ENCODE measurements at regions not wholly inside any gene's neighbourhood (a gene's known extent, or its start where the extent isn't known, plus 50 kb on each side); places are given as distances from the start of the nearest gene placed in this dataset.

GRCh38 chr3:78177780-78178179 lies 1137.9 kb downstream of the ROBO2 start:
- H3K36me3 ChIP-seq (ENCODE audit: control insufficient read depth, insufficient read depth, low read length) = no peaks in the 10 kb centered on the region
- no peak for DNase-seq (ENCODE audit: low read depth)
- no peak for TF ChIP-seq CTCF (IDR thresholded peaks at IDR 0.05; ENCODE audit: insufficient read depth, low read length, poor library complexity, severe bottlenecking)
- H3K4me3 ChIP-seq (ENCODE audit: low read depth, low read length) = no peak overlapping the region
- H3K27me3 ChIP-seq (ENCODE audit: control insufficient read depth, insufficient read depth, low read length) = no peaks in the 10 kb centered on the region

GRCh38 chr3:78178209-78178608 lies 1138.3 kb downstream of the ROBO2 start:
- Histone ChIP-seq H3K36me3 (ENCODE audit: control insufficient read depth, insufficient read depth, low read length) (no peaks in the 10 kb centered on the region), H3K27me3 (ENCODE audit: control insufficient read depth, insufficient read depth, low read length) (no peaks in the 10 kb centered on the region)
- no peak for TF ChIP-seq CTCF (IDR thresholded peaks at IDR 0.05; ENCODE audit: insufficient read depth, low read length, poor library complexity, severe bottlenecking)

GRCh38 chr3:78178740-78179363 lies 1139.0 kb downstream of the ROBO2 start:
- no peaks in the 10 kb centered on the region for H3K27me3 ChIP-seq (ENCODE audit: control insufficient read depth, insufficient read depth, low read length)
- no peak for DNase-seq (ENCODE audit: low read depth)
- H3K4me3 ChIP-seq (ENCODE audit: low read depth, low read length) = no peak overlapping the region
- no peaks in the 10 kb centered on the region for H3K36me3 ChIP-seq (ENCODE audit: control insufficient read depth, insufficient read depth, low read length)
- TF ChIP-seq CTCF (IDR thresholded peaks at IDR 0.05; ENCODE audit: insufficient read depth, low read length, poor library complexity, severe bottlenecking) = no peak

More at GRCh38 chr3:78178209-78178608, 1138.3 kb downstream of the ROBO2 start:
- no peak overlapping the region for H3K4me3 ChIP-seq (ENCODE audit: low read depth, low read length)
- DNase-seq (ENCODE audit: low read depth) = no peak

GRCh38 chr3:78183906-78184599 lies 1144.2 kb downstream of the ROBO2 start:
- H3K4me3 ChIP-seq (ENCODE audit: low read depth, low read length) = no peak overlapping the region
- no peaks in the 10 kb centered on the region for H3K36me3 ChIP-seq (ENCODE audit: control insufficient read depth, insufficient read depth, low read length)
- H3K27me3 ChIP-seq (ENCODE audit: control insufficient read depth, insufficient read depth, low read length) = no peaks in the 10 kb centered on the region
- DNase-seq (ENCODE audit: low read depth) = no peak
- TF ChIP-seq CTCF (IDR thresholded peaks at IDR 0.05; ENCODE audit: insufficient read depth, low read length, poor library complexity, severe bottlenecking) = no peak

- Histone ChIP-seq H3K4me3 (ENCODE audit: low read depth, low read length) (no peak overlapping the region), H3K27me3 (ENCODE audit: control insufficient read depth, insufficient read depth, low read length) (no peaks in the 10 kb centered on the region), H3K36me3 (ENCODE audit: control insufficient read depth, insufficient read depth, low read length) (no peaks in the 10 kb centered on the region)
- no peak for DNase-seq (ENCODE audit: low read depth)
- no peak for TF ChIP-seq CTCF (IDR thresholded peaks at IDR 0.05; ENCODE audit: insufficient read depth, low read length, poor library complexity, severe bottlenecking)
These were observed 1146.5 kb downstream of the ROBO2 start for GRCh38 chr3:78186404-78186803.

Data from kidney epithelial cell (primary cell).